GM18951 (cell line): ENCODE measurements at regions not wholly inside any gene's neighbourhood (a gene's known extent, or its start where the extent isn't known, plus 50 kb on each side); places are given as distances from the start of the nearest gene placed in this dataset.

Experiments used
- POLR2A ChIP-seq: IDR thresholded peaks from 4 replicates; pipeline ENCODE4 v1.6.1; 2011; ENCODE audit warnings: mild to moderate bottlenecking; ENCODE audit not compliant: insufficient read length, insufficient read depth; ENCODE audit errors: extremely low read depth
- in situ Hi-C: fragments of 300-500 bp; cut with MboI; formaldehyde crosslinking; loops from one replicate; pipeline ENCODE4 v1.12.0; 2022; ENCODE audit warnings: low sequenced_read_pairs, mixed read lengths, inconsistent platforms; ENCODE audit not compliant: unreplicated experiment

- no peak for TF ChIP-seq POLR2A
- in situ Hi-C loops: no loop called here
Measured at GRCh38 chr17:72219137-72219823, 98.5 kb downstream of the SOX9 start.

- TF ChIP-seq POLR2A: no peak
- in situ Hi-C loops: no loop called here
Measured at GRCh38 chr17:72219824-72220493, 99.1 kb downstream of the SOX9 start.

GRCh38 chr17:72222661-72223380, 102.0 kb downstream of the SOX9 start:
- TF ChIP-seq POLR2A: no peak
- in situ Hi-C loops: no loop called here

DNA sequence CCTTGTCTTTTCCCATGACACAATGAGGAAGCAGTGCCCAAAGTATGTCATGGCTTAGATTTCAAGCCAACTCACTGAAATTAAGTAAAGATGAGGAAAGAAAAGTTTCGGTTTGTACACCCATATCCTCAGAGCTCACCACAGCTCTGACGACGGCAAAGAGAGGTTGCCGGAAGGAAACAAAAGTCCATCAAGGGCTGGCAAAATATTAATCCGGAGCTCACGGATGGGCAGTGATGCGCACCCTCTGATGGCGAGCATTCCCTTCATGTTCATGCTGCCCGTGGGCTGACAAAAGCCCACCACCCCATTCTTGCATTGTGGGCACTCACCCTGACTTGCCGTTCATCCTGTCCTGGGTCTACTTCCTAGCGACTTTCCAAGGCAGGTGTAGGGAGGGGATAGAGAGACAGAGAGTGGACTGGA, 103.1 kb downstream of the SOX9 start:
- in situ Hi-C loops: no loop called here
- no peak for TF ChIP-seq POLR2A

DNA sequence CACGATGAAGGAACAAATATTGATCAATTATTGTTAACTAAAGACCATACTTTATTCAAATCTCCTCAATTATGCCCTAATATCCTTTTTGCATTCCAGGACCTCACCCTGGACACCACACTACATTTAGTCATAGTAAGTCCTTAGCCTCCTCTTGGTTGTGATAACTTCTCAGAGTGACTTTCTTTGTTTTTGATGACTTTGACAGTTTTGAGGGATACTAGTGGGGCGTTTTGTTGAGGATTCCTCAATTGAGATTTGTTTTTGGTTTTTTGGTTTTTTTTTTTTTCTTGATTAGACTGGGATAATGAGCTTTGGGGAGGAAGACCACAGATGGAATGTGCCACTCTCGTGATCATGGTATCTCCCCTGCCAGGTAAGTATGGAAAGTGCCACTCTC, 105.5 kb downstream of the SOX9 start:
- in situ Hi-C loops: no loop called here

DNA sequence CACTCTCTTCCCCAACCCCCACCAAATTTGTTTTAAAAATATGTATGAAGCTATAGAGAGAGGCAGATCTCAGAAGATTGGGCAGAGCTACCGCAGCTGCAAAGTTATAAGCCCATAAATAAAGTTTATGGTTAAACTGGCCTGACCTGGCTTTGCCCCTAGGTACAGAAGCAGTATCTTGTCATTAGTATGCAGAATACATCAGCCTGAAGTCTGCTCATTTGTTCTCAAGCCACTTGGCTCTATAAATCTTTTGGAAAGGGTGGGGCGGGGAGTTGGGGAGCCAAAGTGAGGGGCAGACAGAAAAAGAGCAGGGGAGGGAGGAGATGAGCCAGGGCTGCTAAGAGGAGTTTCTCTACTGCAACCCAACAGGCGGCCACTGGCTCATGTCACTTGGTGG, 113.2 kb downstream of the SOX9 start:
- in situ Hi-C loops: no loop called here
- no peak for TF ChIP-seq POLR2A

More for the DNA sequence above, 105.5 kb downstream of the SOX9 start:
- TF ChIP-seq POLR2A: no peak

DNA sequence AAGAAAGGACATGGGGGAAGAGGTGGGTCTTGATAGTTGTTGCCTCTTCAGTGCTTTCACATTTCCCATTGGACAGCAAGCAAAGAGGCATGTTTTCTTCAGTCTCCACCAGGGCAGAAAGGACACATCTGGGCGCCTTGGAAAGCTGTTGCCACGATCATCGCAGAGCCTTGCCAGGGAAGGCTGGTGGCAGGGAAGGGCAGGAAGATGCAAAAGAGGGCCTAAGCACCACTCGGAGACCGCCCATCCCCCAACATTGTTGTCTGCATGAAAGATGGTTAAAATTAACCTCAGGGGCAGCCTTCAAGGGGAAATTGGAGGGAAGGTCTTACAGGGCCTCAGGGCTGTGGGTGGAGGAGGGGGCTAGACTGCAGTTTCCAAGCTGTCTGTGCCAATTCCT, 114.2 kb downstream of the SOX9 start:
- in situ Hi-C loops: no loop called here
- no peak for TF ChIP-seq POLR2A

- no peak for TF ChIP-seq POLR2A
- in situ Hi-C loops: no loop called here
Measured at GRCh38 chr17:72236980-72237633, 116.3 kb downstream of the SOX9 start.

DNA sequence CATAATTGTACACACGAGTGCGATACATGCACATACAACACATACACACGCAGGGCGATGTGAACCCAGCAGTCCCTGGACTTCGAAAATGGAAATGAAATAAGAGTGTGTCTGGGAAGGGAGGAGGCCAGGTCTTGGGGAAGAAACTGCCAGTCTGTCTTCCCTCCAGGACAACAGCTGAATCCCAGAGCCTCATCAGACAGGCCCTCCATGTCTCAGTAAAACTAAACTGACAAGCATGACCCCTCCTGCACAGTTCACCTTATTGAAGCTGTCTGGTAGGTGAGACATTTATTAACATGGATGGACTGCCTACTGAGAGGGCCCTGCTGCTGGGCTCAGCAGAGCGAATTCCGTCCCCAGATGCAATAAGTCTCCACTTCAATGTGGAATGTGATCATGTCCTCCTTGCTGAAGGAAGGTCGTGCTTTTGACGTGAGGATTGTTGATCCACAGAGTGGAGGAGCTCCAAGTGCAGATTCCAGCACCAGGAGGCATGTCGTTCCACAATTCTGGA, 117.4 kb downstream of the SOX9 start:
- in situ Hi-C loops: no loop called here
- TF ChIP-seq POLR2A: no peak

DNA sequence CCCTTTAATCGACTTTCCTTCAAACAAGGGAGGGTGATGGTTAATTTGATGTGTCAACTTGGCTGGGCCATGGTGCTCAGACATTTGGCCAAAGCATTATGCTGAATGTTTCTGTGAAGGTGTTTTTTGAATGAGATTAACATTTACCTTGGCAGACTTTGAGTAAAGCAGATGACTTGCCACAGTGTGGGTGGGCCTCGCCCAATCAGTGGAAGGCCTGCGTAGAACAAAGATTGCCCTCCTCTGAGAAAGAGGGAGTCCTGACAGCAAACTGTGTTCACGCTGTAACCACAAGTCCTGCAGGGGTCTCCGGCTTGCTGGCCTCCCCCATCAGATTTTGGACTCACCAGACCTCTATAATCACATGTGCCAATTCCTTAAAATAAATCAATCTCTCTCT, 118.7 kb downstream of the SOX9 start:
- in situ Hi-C loops: no loop called here
- TF ChIP-seq POLR2A: no peak

- no peak for TF ChIP-seq POLR2A
- in situ Hi-C loops: no loop called here
Measured at GRCh38 chr17:72240333-72240732, 119.5 kb downstream of the SOX9 start.

- in situ Hi-C loops: no loop called here
- no peak for TF ChIP-seq POLR2A
Measured at GRCh38 chr17:72244494-72244893, 123.7 kb downstream of the SOX9 start.

- in situ Hi-C loops: no loop called here
Measured at GRCh38 chr17:72244956-72245355, 124.1 kb downstream of the SOX9 start.

More at GRCh38 chr17:72244956-72245355, 124.1 kb downstream of the SOX9 start:
- no peak for TF ChIP-seq POLR2A
